ENCODE measurements at regions not wholly inside any gene's neighbourhood (a gene's known extent, or its start where the extent isn't known, plus 50 kb on each side); places are given as distances from the start of the nearest gene placed in this dataset.

- Histone ChIP-seq H3K4me3 (replicated peaks in 1 of 3; ENCODE audit: insufficient read depth in 1 of 3, low read depth in 2 of 3, low read length in 3 of 3) (no peak overlapping the region), H2AFZ (ENCODE audit: low read length) (no peak overlapping the region), H3K36me3 (replicated peaks in 1 of 2; ENCODE audit: control insufficient read depth in 1 of 2, insufficient read depth in 2 of 2, low read length in 2 of 2) (no peaks in the 10 kb centered on the region), H3K9me3 (ENCODE audit: low read length) (no peaks in the 10 kb centered on the region), H3K27me3 (ENCODE audit: control insufficient read depth in 1 of 2, insufficient read depth in 2 of 2, low read length in 2 of 2) (no peaks in the 10 kb centered on the region), H3K27ac (ENCODE audit: extremely low read length, insufficient read depth, low read length) (no peak overlapping the region), H4K20me1 (ENCODE audit: insufficient read depth, low read length) (no peaks in the 10 kb centered on the region), H3K79me2 (ENCODE audit: insufficient read depth, low read length) (no peaks in the 10 kb centered on the region), H3K9ac (ENCODE audit: insufficient read depth, low read depth, low read length) (no peak overlapping the region), H3K4me2 (ENCODE audit: low read depth, low read length) (no peak overlapping the region), H3K4me1 (ENCODE audit: insufficient read depth, low read length) (no peaks in the 10 kb centered on the region)
- FAIRE-seq (peak; percentile 44), ATAC-seq (peak; percentile 83), DNase-seq (ENCODE audit: low spot score) (peak; percentile 41)
- TF ChIP-seq SMC3 (IDR thresholded peaks at IDR 0.05; ENCODE audit: low read length) (peak; percentile 94), ZHX2 (IDR thresholded peaks at IDR 0.05; ENCODE audit: low read depth) (no peak), ZHX2 (CRISPR knock-in tag; IDR thresholded peaks at IDR 0.05; ENCODE audit: borderline replicate concordance) (no peak), STAG1 (CRISPR knock-in tag; IDR thresholded peaks at IDR 0.05) (peak; percentile 93), ZEB1 (IDR thresholded peaks at IDR 0.05; ENCODE audit: insufficient replicate concordance, low read depth) (no peak), TRIM24 (CRISPR knock-in tag; IDR thresholded peaks at IDR 0.05) (no peak), ARID3A (IDR thresholded peaks at IDR 0.05; ENCODE audit: low read depth, low read length) (0 out of 2 replicates have a peak, but pooled peaks have one; percentile 16), HDAC2 (CRISPR knock-in tag; IDR thresholded peaks at IDR 0.05) (no peak), ZNF296 (CRISPR knock-in tag; conservative IDR thresholded peaks at IDR 0.05) (no peak), RAD21 (CRISPR knock-in tag; IDR thresholded peaks at IDR 0.05) (peak; percentile 77), PATZ1 (CRISPR knock-in tag; IDR thresholded peaks at IDR 0.05) (peak; percentile 13), CTCF (CRISPR knock-in tag; IDR thresholded peaks at IDR 0.05) (peak; percentile 86), ZNF383 (CRISPR knock-in tag; IDR thresholded peaks at IDR 0.05; ENCODE audit: borderline replicate concordance) (no peak)
- intact Hi-C loops (cut with micrococcal nuclease; ENCODE audit: unreplicated experiment) (loop anchor here (1.0 to 5.0 kb wide), 4 partner anchors 620 to 1024 kb away; no protein-coding TSS in a partner anchor), in situ Hi-C loops (cut with HindIII; ENCODE audit: extremely low pct_ligation_motif_present, low pct_unique_long_range_greater_than_20kb) (loop anchor here (5.0 to 25.0 kb wide), 3 partner anchors 94 to 619 kb away; no protein-coding TSS in a partner anchor)
- whole genome bisulfite sequencing (ENCODE audit: low lambda C conversion rate), result 6% methylated on average over 7 of the region's 10 CpGs
- no TSS peak for BruUV-seq (replicated peaks)
- ChIA-PET CTCF (ENCODE audit: low intra/inter-chr PET ratio, low total read pairs) (interaction anchor here (1.2 to 2.0 kb wide), 2 partner anchors 620 to 1712 kb away, joined by 3 to 18 read pairs; no protein-coding TSS in a partner anchor), POLR2A (no interaction called here)
Measured at GRCh38 chr18:51668101-51668500, 470.6 kb upstream of the MEX3C start.

Measured in HepG2 (cell line).